Liver (tissue), 8 donors: ENCODE measurements at regions not wholly inside any gene's neighbourhood (a gene's known extent, or its start where the extent isn't known, plus 50 kb on each side); places are given as distances from the start of the nearest gene placed in this dataset.

Experiments used
- DNase-seq: peaks from one replicate; pipeline ENCODE4 v3.0.0-alpha.2; 2017; ENCODE audit warnings: low spot score
- H3K27ac ChIP-seq, 2 donors: one replicate each; pipeline ENCODE4 v1.7.0; 2013; ENCODE audit warnings: inconsistent platforms in 2 of 2, low read length in 2 of 2, control low read depth in 1 of 2, low read depth in 1 of 2, mild to moderate bottlenecking in 1 of 2
- H3K27me3 ChIP-seq, 4 donors: one replicate each; pipeline versions ENCODE4 v1.6.1 to v1.7.0; 2013; ENCODE audit warnings: low read length in 3 of 4, inconsistent platforms in 1 of 4, mild to moderate bottlenecking in 1 of 4, moderate library complexity in 1 of 4; ENCODE audit not compliant: control insufficient read depth in 4 of 4, insufficient read depth in 4 of 4
- H3K36me3 ChIP-seq, 4 donors: one replicate each; pipeline versions ENCODE4 v1.6.1 to v1.7.0; 2013; ENCODE audit warnings: low read length in 3 of 4, mild to moderate bottlenecking in 3 of 4, low read depth in 1 of 4, moderate library complexity in 1 of 4; ENCODE audit not compliant: control insufficient read depth in 4 of 4, insufficient read depth in 3 of 4
- H3K4me1 ChIP-seq, 4 donors: one replicate each; pipeline versions ENCODE4 v1.6.1 to v1.7.0; 2013; ENCODE audit warnings: low read length in 3 of 4, mild to moderate bottlenecking in 3 of 4, moderate library complexity in 1 of 4; ENCODE audit not compliant: control insufficient read depth in 4 of 4, insufficient read depth in 4 of 4
- H3K4me3 ChIP-seq, 3 donors: one replicate each; pipeline versions ENCODE4 v1.6.1 to v1.7.0; 2013; ENCODE audit warnings: low read length in 3 of 3, control low read depth in 1 of 3, low read depth in 1 of 3, mild to moderate bottlenecking in 1 of 3
- H3K9ac ChIP-seq, 2 donors: one replicate each; pipeline ENCODE4 v1.7.0; 2013; ENCODE audit warnings: low read length in 2 of 2, mild to moderate bottlenecking in 2 of 2, moderate library complexity in 2 of 2, control low read depth in 1 of 2, low read depth in 1 of 2
- H3K9me3 ChIP-seq, 4 donors: one replicate each; pipeline versions ENCODE4 v1.6.1 to v1.7.0; 2013; ENCODE audit warnings: low read length in 3 of 4; ENCODE audit not compliant: control insufficient read depth in 4 of 4
- EGR1 ChIP-seq, 2 donors: IDR thresholded peaks; 2 replicates each; pipeline ENCODE4 v1.6.1; 2016 to 2018; ENCODE audit warnings: antibody characterized with exemption in 2 of 2, low read depth in 2 of 2
- HNF4A ChIP-seq, 2 donors: conservative IDR thresholded peaks; 2 replicates each; pipeline ENCODE4 v1.6.1; 2016; ENCODE audit warnings: antibody characterized with exemption in 2 of 2, mild to moderate bottlenecking in 2 of 2
- HNF4G ChIP-seq: IDR thresholded peaks from 2 replicates; pipeline ENCODE4 v1.6.1; 2016; ENCODE audit warnings: antibody characterized with exemption
- JUND ChIP-seq, 2 donors: IDR thresholded peaks; 2 replicates each; pipeline ENCODE4 v1.6.1; 2016; ENCODE audit warnings: antibody characterized with exemption in 2 of 2
- RAD21 ChIP-seq, 2 donors: IDR thresholded peaks; 2 replicates each; pipeline ENCODE4 v1.6.1; 2016; ENCODE audit warnings: antibody characterized with exemption in 2 of 2, mild to moderate bottlenecking in 2 of 2
- RXRA ChIP-seq, 2 donors: IDR thresholded peaks; 2 replicates each; pipeline ENCODE4 v1.6.1; 2017 to 2018; ENCODE audit warnings: antibody characterized with exemption in 2 of 2, mild to moderate bottlenecking in 1 of 2
- YY1 ChIP-seq: IDR thresholded peaks from 2 replicates; pipeline ENCODE4 v1.6.1; 2016; ENCODE audit warnings: antibody characterized with exemption, mild to moderate bottlenecking
- WGBS: extraction: QIAGEN DNeasy Blood & Tissue Kit; methylation state at CpG from one replicate; pipeline ENCODE4 v1.1.7; 2013; 5-methylcytosine and 5-hydroxymethylcytosine counted together
- TF ChIP-seq, protein P1 (sequence below): IDR thresholded peaks from 2 replicates; pipeline ENCODE4 v1.6.1; 2016; ENCODE audit warnings: antibody characterized with exemption, mild to moderate bottlenecking
- TF ChIP-seq, protein P2 (sequence below): fragments of 150-350 bp; IDR thresholded peaks from 2 replicates; pipeline ENCODE4 v1.5.1; 2017; ENCODE audit warnings: improper control_type of control experiment, low read depth, low read length; ENCODE audit not compliant: missing input control
- TF ChIP-seq, protein P3 (sequence below): IDR thresholded peaks from 2 replicates; pipeline ENCODE4 v1.6.1; 2016; ENCODE audit warnings: antibody characterized with exemption
- donor health status: healthy.
- donor health status: healthy.
- donor health status: healthy.
- donor health status: healthy.
- donor health status: healthy.

DNA sequence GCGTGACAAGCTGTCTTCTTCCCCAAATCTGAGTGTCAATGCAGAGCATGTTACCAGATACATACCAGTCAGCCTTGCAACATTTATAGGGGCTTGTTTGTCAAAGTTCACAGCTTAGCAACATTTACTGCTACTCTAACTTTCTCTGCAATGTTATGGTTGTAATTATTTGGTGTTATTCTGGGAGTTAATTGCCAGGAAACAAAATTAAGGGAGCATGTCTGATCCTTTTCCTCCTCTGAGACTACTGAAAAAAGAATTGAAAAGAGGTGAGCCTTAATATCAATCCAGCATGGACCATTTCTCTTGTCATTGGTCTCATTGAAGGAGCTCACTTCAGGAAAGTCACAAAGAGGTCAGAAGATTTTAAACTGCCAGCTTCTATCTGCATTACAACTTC lies 465.6 kb upstream of the LINC00305 start (continued):
- TF ChIP-seq, protein P1, sequence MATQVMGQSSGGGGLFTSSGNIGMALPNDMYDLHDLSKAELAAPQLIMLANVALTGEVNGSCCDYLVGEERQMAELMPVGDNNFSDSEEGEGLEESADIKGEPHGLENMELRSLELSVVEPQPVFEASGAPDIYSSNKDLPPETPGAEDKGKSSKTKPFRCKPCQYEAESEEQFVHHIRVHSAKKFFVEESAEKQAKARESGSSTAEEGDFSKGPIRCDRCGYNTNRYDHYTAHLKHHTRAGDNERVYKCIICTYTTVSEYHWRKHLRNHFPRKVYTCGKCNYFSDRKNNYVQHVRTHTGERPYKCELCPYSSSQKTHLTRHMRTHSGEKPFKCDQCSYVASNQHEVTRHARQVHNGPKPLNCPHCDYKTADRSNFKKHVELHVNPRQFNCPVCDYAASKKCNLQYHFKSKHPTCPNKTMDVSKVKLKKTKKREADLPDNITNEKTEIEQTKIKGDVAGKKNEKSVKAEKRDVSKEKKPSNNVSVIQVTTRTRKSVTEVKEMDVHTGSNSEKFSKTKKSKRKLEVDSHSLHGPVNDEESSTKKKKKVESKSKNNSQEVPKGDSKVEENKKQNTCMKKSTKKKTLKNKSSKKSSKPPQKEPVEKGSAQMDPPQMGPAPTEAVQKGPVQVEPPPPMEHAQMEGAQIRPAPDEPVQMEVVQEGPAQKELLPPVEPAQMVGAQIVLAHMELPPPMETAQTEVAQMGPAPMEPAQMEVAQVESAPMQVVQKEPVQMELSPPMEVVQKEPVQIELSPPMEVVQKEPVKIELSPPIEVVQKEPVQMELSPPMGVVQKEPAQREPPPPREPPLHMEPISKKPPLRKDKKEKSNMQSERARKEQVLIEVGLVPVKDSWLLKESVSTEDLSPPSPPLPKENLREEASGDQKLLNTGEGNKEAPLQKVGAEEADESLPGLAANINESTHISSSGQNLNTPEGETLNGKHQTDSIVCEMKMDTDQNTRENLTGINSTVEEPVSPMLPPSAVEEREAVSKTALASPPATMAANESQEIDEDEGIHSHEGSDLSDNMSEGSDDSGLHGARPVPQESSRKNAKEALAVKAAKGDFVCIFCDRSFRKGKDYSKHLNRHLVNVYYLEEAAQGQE, result no peak

DNA sequence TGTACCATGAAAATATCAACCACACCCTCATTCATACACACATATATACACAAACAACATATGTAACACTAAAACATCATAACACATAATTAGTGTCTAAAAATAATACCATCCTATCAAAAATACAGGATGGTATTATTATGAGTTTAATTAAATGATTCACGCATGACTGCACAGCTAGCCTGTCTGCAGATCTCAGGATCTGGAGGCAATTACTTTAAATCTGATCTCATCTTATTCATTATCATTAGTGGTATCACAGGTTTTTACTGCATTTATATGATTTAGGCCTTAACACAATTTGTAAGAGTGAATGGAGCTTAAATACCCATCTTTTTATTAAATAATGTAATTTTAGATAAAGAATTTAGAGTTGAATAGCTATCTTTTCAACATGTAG lies 443.4 kb upstream of the LINC00305 start:
- Histone ChIP-seq H3K4me1 (no peaks in the 10 kb centered on the region), H3K9ac (no peak overlapping the region), H3K36me3 (no peaks in the 10 kb centered on the region), H3K27ac (no peak overlapping the region), H3K4me3 (no peak overlapping the region), H3K9me3 (no peaks in the 10 kb centered on the region), H3K27me3 (no peaks in the 10 kb centered on the region)
- TF ChIP-seq, protein P2, sequence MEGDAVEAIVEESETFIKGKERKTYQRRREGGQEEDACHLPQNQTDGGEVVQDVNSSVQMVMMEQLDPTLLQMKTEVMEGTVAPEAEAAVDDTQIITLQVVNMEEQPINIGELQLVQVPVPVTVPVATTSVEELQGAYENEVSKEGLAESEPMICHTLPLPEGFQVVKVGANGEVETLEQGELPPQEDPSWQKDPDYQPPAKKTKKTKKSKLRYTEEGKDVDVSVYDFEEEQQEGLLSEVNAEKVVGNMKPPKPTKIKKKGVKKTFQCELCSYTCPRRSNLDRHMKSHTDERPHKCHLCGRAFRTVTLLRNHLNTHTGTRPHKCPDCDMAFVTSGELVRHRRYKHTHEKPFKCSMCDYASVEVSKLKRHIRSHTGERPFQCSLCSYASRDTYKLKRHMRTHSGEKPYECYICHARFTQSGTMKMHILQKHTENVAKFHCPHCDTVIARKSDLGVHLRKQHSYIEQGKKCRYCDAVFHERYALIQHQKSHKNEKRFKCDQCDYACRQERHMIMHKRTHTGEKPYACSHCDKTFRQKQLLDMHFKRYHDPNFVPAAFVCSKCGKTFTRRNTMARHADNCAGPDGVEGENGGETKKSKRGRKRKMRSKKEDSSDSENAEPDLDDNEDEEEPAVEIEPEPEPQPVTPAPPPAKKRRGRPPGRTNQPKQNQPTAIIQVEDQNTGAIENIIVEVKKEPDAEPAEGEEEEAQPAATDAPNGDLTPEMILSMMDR, result no peak
- TF ChIP-seq JUND (IDR thresholded peaks at IDR 0.05) (no peak), YY1 (no peak), RAD21 (IDR thresholded peaks at IDR 0.05) (no peak), HNF4A (conservative IDR thresholded peaks at IDR 0.05) (no peak), EGR1 (IDR thresholded peaks at IDR 0.05; ENCODE audit: low read depth in 2 of 2) (no peak), RXRA (IDR thresholded peaks at IDR 0.05) (no peak)
- TF ChIP-seq, protein P1, result no peak
- 94% methylated on average over 1 of the region's 1 CpG for WGBS
- DNase-seq, result no peak

DNA sequence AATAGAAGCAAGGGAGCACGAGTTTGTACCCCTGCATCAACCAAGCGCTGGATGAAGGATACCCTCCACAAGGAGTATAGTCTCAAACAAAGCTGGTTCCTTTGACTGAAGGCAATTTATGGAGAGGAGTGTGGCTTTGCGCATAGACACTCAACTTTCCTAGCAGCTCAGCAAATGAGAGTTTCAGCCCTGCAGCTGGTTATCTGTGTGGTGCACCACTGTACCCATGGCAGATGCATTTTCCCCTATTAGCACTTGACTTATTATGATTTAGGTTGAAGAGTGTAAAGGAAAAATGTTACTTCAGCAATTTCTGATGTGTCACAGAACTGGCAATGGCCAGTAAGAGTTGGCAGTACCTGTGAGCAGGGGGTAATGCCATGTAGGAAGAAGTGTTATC lies 440.1 kb upstream of the LINC00305 start:
- no peaks in the 10 kb centered on the region for H3K9me3 ChIP-seq
- no peaks in the 10 kb centered on the region for H3K36me3 ChIP-seq
- no peaks in the 10 kb centered on the region for H3K4me1 ChIP-seq
- WGBS, result 62% methylated on average over 3 of the region's 3 CpGs
- H3K27me3 ChIP-seq, result no peaks in the 10 kb centered on the region
- no peak for DNase-seq
- H3K4me3 ChIP-seq, result no peak overlapping the region
- TF ChIP-seq HNF4G, result no peak
- TF ChIP-seq, protein P3, sequence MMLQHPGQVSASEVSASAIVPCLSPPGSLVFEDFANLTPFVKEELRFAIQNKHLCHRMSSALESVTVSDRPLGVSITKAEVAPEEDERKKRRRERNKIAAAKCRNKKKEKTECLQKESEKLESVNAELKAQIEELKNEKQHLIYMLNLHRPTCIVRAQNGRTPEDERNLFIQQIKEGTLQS, result no peak
- H3K27ac ChIP-seq, result no peak overlapping the region
- H3K9ac ChIP-seq, result no peak overlapping the region
